Bronchial epithelial cell (primary cell): ENCODE measurements at regions not wholly inside any gene's neighbourhood (a gene's known extent, or its start where the extent isn't known, plus 50 kb on each side); places are given as distances from the start of the nearest gene placed in this dataset.
A peak's percentile ranks its signal among the peaks of the same experiment; 100 is the strongest.

Experiments used
- DNase-seq: peaks from one replicate; pipeline ENCODE4 v3.0.0-alpha.2; 2010; ENCODE audit warnings: low read depth
- FAIRE-seq: peaks from 2 replicates; lab custom pipeline; 2011; peaks lifted over from hg19 to GRCh38; lab: Jason Lieb, UNC
- H3K27me3 ChIP-seq: 2 replicates; pipeline ENCODE4 v1.5.1; 2011; ENCODE audit warnings: low read length; ENCODE audit not compliant: control insufficient read depth, insufficient read depth
- H3K36me3 ChIP-seq: 2 replicates; pipeline ENCODE4 v1.5.1; 2011; ENCODE audit warnings: low read length; ENCODE audit not compliant: control insufficient read depth, insufficient read depth
- H3K4me3 ChIP-seq: 2 replicates; pipeline ENCODE4 v1.5.1; 2011; ENCODE audit warnings: mild to moderate bottlenecking, low read depth, low read length, control low read depth
- CTCF ChIP-seq: IDR thresholded peaks from 2 replicates; pipeline ENCODE4 v1.5.1; 2011; ENCODE audit warnings: mild to moderate bottlenecking, moderate library complexity, low read length, control low read depth, inconsistent platforms; ENCODE audit not compliant: insufficient read depth, severe bottlenecking

DNA sequence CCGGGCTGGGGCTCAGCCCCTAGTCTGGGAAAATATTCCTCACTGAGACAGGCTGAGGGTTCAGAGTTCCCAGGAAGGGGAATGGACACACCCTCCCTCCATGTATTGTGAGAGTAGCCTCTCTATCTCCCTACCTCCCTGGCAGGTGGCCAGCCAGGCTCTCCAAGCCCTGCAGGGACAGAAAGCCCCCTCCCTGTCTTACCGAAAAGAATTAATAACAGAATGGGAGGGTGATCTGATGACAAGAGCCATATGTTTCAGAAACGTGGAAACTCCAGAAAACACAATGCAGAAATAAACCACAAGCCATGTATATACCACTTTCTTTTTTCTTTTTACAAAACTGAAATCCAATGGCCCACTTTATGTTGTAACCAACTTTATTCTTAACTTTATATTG, 140.0 kb downstream of the CHST1 start:
- TF ChIP-seq CTCF = no peak
- no peak for DNase-seq
- no peak for FAIRE-seq
- H3K4me3 ChIP-seq = no peak overlapping the region
- no peaks in the 10 kb centered on the region for H3K36me3 ChIP-seq
- H3K27me3 ChIP-seq = no peaks in the 10 kb centered on the region

DNA sequence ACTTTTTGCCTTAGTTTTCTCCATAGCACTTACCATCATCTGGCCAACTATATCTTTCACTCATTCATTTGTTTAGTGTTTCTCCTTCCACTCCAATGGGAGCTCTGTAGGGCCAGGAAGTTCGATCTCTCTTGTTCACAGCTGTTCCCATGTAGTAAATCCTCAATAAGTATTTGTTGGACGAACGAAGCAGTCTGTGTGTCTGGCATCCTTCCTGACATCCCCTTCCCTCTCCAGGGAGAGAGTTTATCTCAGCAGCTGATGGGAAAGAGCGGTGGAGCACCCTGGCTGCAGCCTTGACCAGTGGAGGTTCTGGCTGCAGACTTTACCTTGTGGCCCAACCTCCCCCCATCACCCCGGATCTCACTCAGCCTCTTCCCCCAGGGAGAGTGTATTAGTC, 141.7 kb downstream of the CHST1 start:
- no peak for TF ChIP-seq CTCF
- Histone ChIP-seq H3K36me3 (no peaks in the 10 kb centered on the region), H3K27me3 (no peaks in the 10 kb centered on the region), H3K4me3 (no peak overlapping the region)
- DNase-seq (no peak), FAIRE-seq (no peak)

DNA sequence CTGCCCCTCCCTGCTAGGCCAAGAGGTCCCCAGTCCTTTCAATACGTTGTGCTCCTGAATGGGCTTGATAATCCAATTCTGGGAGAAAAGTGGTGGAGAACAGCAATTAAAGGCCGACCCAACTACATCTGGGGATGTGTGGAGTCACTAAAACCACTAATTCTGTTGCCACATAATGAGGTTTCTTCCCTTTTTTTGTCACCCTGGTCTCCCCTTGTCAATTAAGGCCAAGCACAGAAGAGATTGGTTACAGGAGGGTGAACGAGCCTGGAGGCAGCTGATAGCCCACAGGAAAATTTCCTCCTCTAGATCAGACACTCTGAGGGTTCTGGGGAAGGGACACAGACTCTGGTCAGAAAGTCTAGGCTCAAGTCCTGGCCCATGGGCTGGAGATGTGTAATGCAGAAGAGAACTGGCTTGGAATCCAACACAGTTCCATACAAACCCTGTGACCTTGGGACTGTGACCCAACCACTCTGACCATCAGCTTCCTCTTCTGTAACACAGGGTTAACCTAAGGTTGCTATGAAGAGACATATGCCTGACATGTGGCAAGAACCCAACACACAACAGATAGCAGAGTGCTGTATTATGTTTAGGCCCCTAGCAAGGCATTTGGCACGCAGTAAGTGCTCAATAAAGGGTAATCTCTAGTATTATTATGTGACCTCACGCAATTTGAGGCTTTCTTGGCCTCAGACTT, 146.4 kb downstream of the CHST1 start:
- no peak for TF ChIP-seq CTCF
- no peaks in the 10 kb centered on the region for H3K27me3 ChIP-seq
- FAIRE-seq (no peak), DNase-seq (no peak)
- no peaks in the 10 kb centered on the region for H3K36me3 ChIP-seq
- H3K4me3 ChIP-seq = no peak overlapping the region

- no peak overlapping the region for H3K4me3 ChIP-seq
- TF ChIP-seq CTCF = no peak
- H3K27me3 ChIP-seq = no peaks in the 10 kb centered on the region
- H3K36me3 ChIP-seq = no peaks in the 10 kb centered on the region
- DNase-seq = no peak
- no peak for FAIRE-seq
Observed at GRCh38 chr11:45518141-45518832, 147.1 kb downstream of the CHST1 start.

GRCh38 chr11:45517171-45517770, 148.2 kb downstream of the CHST1 start:
- H3K27me3 ChIP-seq = no peaks in the 10 kb centered on the region
- H3K4me3 ChIP-seq = no peak overlapping the region
- TF ChIP-seq CTCF = no peak
- no peak for DNase-seq
- H3K36me3 ChIP-seq = no peaks in the 10 kb centered on the region
- FAIRE-seq = peak; percentile 64
